ENCODE measurements at regions not wholly inside any gene's neighbourhood (a gene's known extent, or its start where the extent isn't known, plus 50 kb on each side); places are given as distances from the start of the nearest gene placed in this dataset.

- no peak overlapping the region for H3K27ac ChIP-seq
- no peaks in the 10 kb centered on the region for H3K27me3 ChIP-seq
- intact Hi-C loops (cut with DNase I) = no loop called here
- no peak overlapping the region for H3K4me3 ChIP-seq
- no peak for TF ChIP-seq CTCF (IDR thresholded peaks at IDR 0.05)
- no peak overlapping the region for H3K9ac ChIP-seq (ENCODE audit: low read depth in 2 of 2, low read length in 2 of 2)
- DNase-seq = no peak
- no peaks in the 10 kb centered on the region for H3K9me3 ChIP-seq
- no peaks in the 10 kb centered on the region for H3K4me1 ChIP-seq
- H3K36me3 ChIP-seq = no peaks in the 10 kb centered on the region
Observed at GRCh38 chr5:143550986-143551630, 147.6 kb upstream of the NR3C1 start.

- no peaks in the 10 kb centered on the region for H3K36me3 ChIP-seq
- no peak for DNase-seq
- no peak overlapping the region for H3K4me3 ChIP-seq
- H3K27ac ChIP-seq = no peak overlapping the region
- intact Hi-C loops (cut with DNase I) = no loop called here
- no peak overlapping the region for H3K9ac ChIP-seq (ENCODE audit: low read depth in 2 of 2, low read length in 2 of 2)
- H3K4me1 ChIP-seq = no peaks in the 10 kb centered on the region
- no peak for TF ChIP-seq CTCF (IDR thresholded peaks at IDR 0.05)
- no peaks in the 10 kb centered on the region for H3K27me3 ChIP-seq
- H3K9me3 ChIP-seq = no peaks in the 10 kb centered on the region
Observed at GRCh38 chr5:143547342-143547741, 143.9 kb upstream of the NR3C1 start.

GRCh38 chr5:143546394-143546793 lies 142.9 kb upstream of the NR3C1 start:
- Histone ChIP-seq H3K27ac (no peak overlapping the region), H3K4me1 (no peaks in the 10 kb centered on the region), H3K4me3 (no peak overlapping the region), H3K36me3 (no peaks in the 10 kb centered on the region), H3K27me3 (no peaks in the 10 kb centered on the region), H3K9me3 (no peaks in the 10 kb centered on the region), H3K9ac (ENCODE audit: low read depth in 2 of 2, low read length in 2 of 2) (no peak overlapping the region)
- DNase-seq = no peak
- TF ChIP-seq CTCF (IDR thresholded peaks at IDR 0.05) = no peak
- intact Hi-C loops (cut with DNase I) = no loop called here

- Histone ChIP-seq H3K9ac (ENCODE audit: low read depth in 2 of 2, low read length in 2 of 2) (no peak overlapping the region), H3K36me3 (no peaks in the 10 kb centered on the region), H3K27ac (no peak overlapping the region), H3K4me3 (no peak overlapping the region), H3K27me3 (no peaks in the 10 kb centered on the region), H3K9me3 (no peaks in the 10 kb centered on the region), H3K4me1 (no peaks in the 10 kb centered on the region)
- intact Hi-C loops (cut with DNase I) = no loop called here
- TF ChIP-seq CTCF (IDR thresholded peaks at IDR 0.05) = no peak
- DNase-seq = no peak
Observed at GRCh38 chr5:143544606-143545005, 141.1 kb upstream of the NR3C1 start.

- Histone ChIP-seq H3K9ac (ENCODE audit: low read depth in 2 of 2, low read length in 2 of 2) (no peak overlapping the region), H3K4me3 (no peak overlapping the region), H3K27ac (no peak overlapping the region), H3K4me1 (no peaks in the 10 kb centered on the region), H3K27me3 (no peaks in the 10 kb centered on the region), H3K9me3 (no peaks in the 10 kb centered on the region), H3K36me3 (no peaks in the 10 kb centered on the region)
- no peak for DNase-seq
- intact Hi-C loops (cut with DNase I) = no loop called here
- TF ChIP-seq CTCF (IDR thresholded peaks at IDR 0.05) = no peak
Observed at GRCh38 chr5:143543358-143544255, 140.1 kb upstream of the NR3C1 start.

Data from colonic mucosa (tissue), 4 donors.